ENCODE measurements at regions not wholly inside any gene's neighbourhood (a gene's known extent, or its start where the extent isn't known, plus 50 kb on each side); places are given as distances from the start of the nearest gene placed in this dataset.

DNA sequence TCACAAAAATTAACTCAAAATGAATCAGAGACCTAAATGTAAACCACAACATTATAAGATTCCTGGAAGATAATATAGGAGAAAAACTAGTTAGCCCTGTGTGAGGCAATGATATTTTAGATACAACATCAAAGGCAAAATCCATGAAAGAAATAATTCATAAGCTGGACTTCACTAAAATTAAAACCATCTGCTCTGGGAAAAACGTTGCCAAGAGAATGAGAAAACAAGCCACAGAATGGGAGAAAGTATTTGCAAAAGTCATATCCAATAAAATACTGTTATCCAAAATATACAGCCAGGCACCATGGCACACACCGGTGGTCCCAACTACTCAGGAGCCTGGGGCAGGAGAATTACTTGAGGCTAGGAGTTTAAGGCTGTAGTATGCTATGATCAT lies 70.3 kb downstream of the SYF2 start:
- no peak for TF ChIP-seq POLR2A (IDR thresholded peaks at IDR 0.05)
- TF ChIP-seq, protein P1, sequence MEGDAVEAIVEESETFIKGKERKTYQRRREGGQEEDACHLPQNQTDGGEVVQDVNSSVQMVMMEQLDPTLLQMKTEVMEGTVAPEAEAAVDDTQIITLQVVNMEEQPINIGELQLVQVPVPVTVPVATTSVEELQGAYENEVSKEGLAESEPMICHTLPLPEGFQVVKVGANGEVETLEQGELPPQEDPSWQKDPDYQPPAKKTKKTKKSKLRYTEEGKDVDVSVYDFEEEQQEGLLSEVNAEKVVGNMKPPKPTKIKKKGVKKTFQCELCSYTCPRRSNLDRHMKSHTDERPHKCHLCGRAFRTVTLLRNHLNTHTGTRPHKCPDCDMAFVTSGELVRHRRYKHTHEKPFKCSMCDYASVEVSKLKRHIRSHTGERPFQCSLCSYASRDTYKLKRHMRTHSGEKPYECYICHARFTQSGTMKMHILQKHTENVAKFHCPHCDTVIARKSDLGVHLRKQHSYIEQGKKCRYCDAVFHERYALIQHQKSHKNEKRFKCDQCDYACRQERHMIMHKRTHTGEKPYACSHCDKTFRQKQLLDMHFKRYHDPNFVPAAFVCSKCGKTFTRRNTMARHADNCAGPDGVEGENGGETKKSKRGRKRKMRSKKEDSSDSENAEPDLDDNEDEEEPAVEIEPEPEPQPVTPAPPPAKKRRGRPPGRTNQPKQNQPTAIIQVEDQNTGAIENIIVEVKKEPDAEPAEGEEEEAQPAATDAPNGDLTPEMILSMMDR (IDR thresholded peaks at IDR 0.05 in 4 of 5, conservative IDR thresholded peaks at IDR 0.05 in 1 of 5) = no peak
